ENCODE measurements at regions not wholly inside any gene's neighbourhood (a gene's known extent, or its start where the extent isn't known, plus 50 kb on each side); places are given as distances from the start of the nearest gene placed in this dataset.

GRCh38 chr1:71135571-71135970 is 54.7 kb upstream of the ZRANB2 start:
- intact Hi-C loops (cut with DNase I) = no loop called here
- no peak for DNase-seq
- Histone ChIP-seq H3K36me3 (no peaks in the 10 kb centered on the region), H3K27me3 (no peaks in the 10 kb centered on the region), H3K4me3 (no peak overlapping the region), H3K27ac (no peak overlapping the region), H3K9me3 (peaks cover 0 to 24% (median 10%) of the 10 kb centered on the region in 4 donors), H3K4me1 (no peaks in the 10 kb centered on the region)
- no peak for TF ChIP-seq CTCF (IDR thresholded peaks at IDR 0.05)
- no peak for TF ChIP-seq POLR2AphosphoS5 (IDR thresholded peaks at IDR 0.05)
- no peak for TF ChIP-seq EP300 (IDR thresholded peaks at IDR 0.05)
- no peak for TF ChIP-seq POLR2A (IDR thresholded peaks at IDR 0.05)
- 80 to 89% methylated on average over 2 of the region's 2 CpGs for WGBS, 2 donors
